GM23338 (cell line): ENCODE measurements at regions not wholly inside any gene's neighbourhood (a gene's known extent, or its start where the extent isn't known, plus 50 kb on each side); places are given as distances from the start of the nearest gene placed in this dataset.

ENCODE experiments used
- ATAC-seq: fragments of 200-7000 bp; cut with Tn5 transposase; 3 replicates; pipeline ENCODE4 v1.9.1; 2020
- DNase-seq: peaks from one replicate; pipeline ENCODE4 v3.0.0-alpha.2; 2015; ENCODE audit warnings: low spot score
- H2AFZ ChIP-seq: fragments of 200-600 bp; sonication (generic); 2 replicates; pipeline ENCODE4 v1.8.0; 2016; ENCODE audit warnings: antibody characterized with exemption, mild to moderate bottlenecking, moderate library complexity
- H3F3A ChIP-seq: fragments of 200-600 bp; sonication (generic); replicated peaks from 2 replicates; pipeline ENCODE4 v1.8.0; 2017; ENCODE audit warnings: antibody characterized with exemption, mixed run types, low read depth
- H3K27ac ChIP-seq: fragments of 200-600 bp; sonication (generic); 2 replicates; pipeline ENCODE4 v1.6.1; 2016; ENCODE audit warnings: low read depth
- H3K27me3 ChIP-seq: fragments of 200-600 bp; sonication (generic); 2 replicates; pipeline ENCODE4 v1.8.0; 2016; ENCODE audit warnings: mild to moderate bottlenecking, mixed run types, moderate library complexity; ENCODE audit not compliant: insufficient read depth
- H3K36me3 ChIP-seq: fragments of 200-600 bp; sonication (generic); 2 replicates; pipeline ENCODE4 v1.8.0; 2016; ENCODE audit warnings: mild to moderate bottlenecking; ENCODE audit not compliant: insufficient read depth
- H3K4me1 ChIP-seq: fragments of 200-600 bp; sonication (generic); 2 replicates; pipeline ENCODE4 v1.8.0; 2016; ENCODE audit warnings: mild to moderate bottlenecking, moderate library complexity; ENCODE audit not compliant: insufficient read depth
- H3K4me2 ChIP-seq: fragments of 200-600 bp; sonication (generic); 2 replicates; pipeline ENCODE4 v1.7.1; 2017; ENCODE audit warnings: mixed run types
- H3K4me3 ChIP-seq: fragments of 200-600 bp; sonication (generic); 2 replicates; pipeline ENCODE4 v1.6.1; 2016; ENCODE audit warnings: mixed run types
- H3K79me2 ChIP-seq: fragments of 200-600 bp; sonication (generic); replicated peaks from 2 replicates; pipeline ENCODE4 v1.8.0; 2017; ENCODE audit warnings: mild to moderate bottlenecking; ENCODE audit not compliant: insufficient read depth
- H3K9me2 ChIP-seq: fragments of 200-600 bp; sonication (generic); 2 replicates; pipeline ENCODE4 v1.8.0; 2017; ENCODE audit not compliant: insufficient read depth
- H4K20me1 ChIP-seq: fragments of 200-600 bp; sonication (generic); replicated peaks from 2 replicates; pipeline ENCODE4 v1.8.0; 2017; ENCODE audit warnings: mild to moderate bottlenecking; ENCODE audit not compliant: insufficient read depth
- H3K27ac Mint-ChIP-seq: 2 replicates; pipeline ENCODE4 v1.8.0; 2020; ENCODE audit warnings: inconsistent platforms, mild to moderate bottlenecking, moderate library complexity, mixed read lengths
- H3K27me3 Mint-ChIP-seq: 3 replicates; pipeline ENCODE4 v1.8.0; 2022; ENCODE audit warnings: low read depth, mild to moderate bottlenecking, moderate library complexity, mixed read lengths, inconsistent platforms; ENCODE audit not compliant: insufficient read depth, poor library complexity
- H3K36me3 Mint-ChIP-seq: 3 replicates; pipeline ENCODE4 v1.8.0; 2021; ENCODE audit warnings: low read depth, mild to moderate bottlenecking, inconsistent platforms, moderate library complexity, mixed read lengths
- H3K4me1 Mint-ChIP-seq: 3 replicates; pipeline ENCODE4 v1.8.0; 2020; ENCODE audit warnings: mild to moderate bottlenecking, inconsistent platforms, mixed read lengths
- H3K4me3 Mint-ChIP-seq: 3 replicates; pipeline ENCODE4 v1.8.0; 2021; ENCODE audit warnings: moderate library complexity, mild to moderate bottlenecking, inconsistent platforms, mixed read lengths
- H3K9me3 Mint-ChIP-seq: 3 replicates; pipeline ENCODE4 v1.8.0; 2020; ENCODE audit warnings: moderate library complexity, mild to moderate bottlenecking, inconsistent platforms, mixed read lengths
- CREB1 ChIP-seq: fragments of 250-450 bp; sonication (Bioruptor Pico); IDR thresholded peaks from 2 replicates; pipeline ENCODE4 v1.5.0; 2020; ENCODE audit warnings: low read depth, mild to moderate bottlenecking, moderate library complexity
- EZH2phosphoT487 ChIP-seq: fragments of 200-600 bp; sonication (generic); IDR thresholded peaks from one replicate; pipeline ENCODE4 v1.8.1; 2018; ENCODE audit warnings: antibody characterized with exemption; ENCODE audit not compliant: unreplicated experiment
- JUNB ChIP-seq: IDR thresholded peaks from one replicate; pipeline ENCODE4 v1.6.1; 2016; ENCODE audit warnings: antibody characterized with exemption; ENCODE audit not compliant: unreplicated experiment
- TF ChIP-seq, protein P1 (sequence below): fragments of 250-450 bp; sonication (Bioruptor Pico); IDR thresholded peaks from 2 replicates; pipeline ENCODE4 v1.5.0; 2020; ENCODE audit warnings: mild to moderate bottlenecking, moderate library complexity
- TF ChIP-seq, protein P2 (sequence below): IDR thresholded peaks from 2 replicates; pipeline ENCODE4 v1.6.1; 2016; ENCODE audit warnings: antibody characterized with exemption

DNA sequence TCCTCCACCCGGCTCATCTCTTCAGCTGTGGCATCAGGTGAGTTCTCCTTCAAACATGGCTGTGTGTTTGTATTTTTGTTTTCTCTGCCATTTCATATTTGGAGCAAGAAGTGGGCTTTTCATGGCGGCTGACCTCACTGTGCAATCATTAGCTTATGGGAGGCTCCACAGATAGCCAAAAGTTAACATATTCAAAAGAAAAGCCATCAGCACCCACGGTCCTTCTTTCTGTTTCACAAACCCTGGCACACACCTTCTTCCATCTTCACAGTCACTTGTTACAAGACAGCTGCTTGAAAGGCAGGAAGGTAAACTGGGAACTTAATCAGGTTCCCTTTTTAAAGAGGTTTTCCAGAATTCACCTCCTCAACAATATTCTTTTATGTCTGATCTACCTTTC, 69.3 kb upstream of the ATP12A start (continued):
- TF ChIP-seq, protein P1, sequence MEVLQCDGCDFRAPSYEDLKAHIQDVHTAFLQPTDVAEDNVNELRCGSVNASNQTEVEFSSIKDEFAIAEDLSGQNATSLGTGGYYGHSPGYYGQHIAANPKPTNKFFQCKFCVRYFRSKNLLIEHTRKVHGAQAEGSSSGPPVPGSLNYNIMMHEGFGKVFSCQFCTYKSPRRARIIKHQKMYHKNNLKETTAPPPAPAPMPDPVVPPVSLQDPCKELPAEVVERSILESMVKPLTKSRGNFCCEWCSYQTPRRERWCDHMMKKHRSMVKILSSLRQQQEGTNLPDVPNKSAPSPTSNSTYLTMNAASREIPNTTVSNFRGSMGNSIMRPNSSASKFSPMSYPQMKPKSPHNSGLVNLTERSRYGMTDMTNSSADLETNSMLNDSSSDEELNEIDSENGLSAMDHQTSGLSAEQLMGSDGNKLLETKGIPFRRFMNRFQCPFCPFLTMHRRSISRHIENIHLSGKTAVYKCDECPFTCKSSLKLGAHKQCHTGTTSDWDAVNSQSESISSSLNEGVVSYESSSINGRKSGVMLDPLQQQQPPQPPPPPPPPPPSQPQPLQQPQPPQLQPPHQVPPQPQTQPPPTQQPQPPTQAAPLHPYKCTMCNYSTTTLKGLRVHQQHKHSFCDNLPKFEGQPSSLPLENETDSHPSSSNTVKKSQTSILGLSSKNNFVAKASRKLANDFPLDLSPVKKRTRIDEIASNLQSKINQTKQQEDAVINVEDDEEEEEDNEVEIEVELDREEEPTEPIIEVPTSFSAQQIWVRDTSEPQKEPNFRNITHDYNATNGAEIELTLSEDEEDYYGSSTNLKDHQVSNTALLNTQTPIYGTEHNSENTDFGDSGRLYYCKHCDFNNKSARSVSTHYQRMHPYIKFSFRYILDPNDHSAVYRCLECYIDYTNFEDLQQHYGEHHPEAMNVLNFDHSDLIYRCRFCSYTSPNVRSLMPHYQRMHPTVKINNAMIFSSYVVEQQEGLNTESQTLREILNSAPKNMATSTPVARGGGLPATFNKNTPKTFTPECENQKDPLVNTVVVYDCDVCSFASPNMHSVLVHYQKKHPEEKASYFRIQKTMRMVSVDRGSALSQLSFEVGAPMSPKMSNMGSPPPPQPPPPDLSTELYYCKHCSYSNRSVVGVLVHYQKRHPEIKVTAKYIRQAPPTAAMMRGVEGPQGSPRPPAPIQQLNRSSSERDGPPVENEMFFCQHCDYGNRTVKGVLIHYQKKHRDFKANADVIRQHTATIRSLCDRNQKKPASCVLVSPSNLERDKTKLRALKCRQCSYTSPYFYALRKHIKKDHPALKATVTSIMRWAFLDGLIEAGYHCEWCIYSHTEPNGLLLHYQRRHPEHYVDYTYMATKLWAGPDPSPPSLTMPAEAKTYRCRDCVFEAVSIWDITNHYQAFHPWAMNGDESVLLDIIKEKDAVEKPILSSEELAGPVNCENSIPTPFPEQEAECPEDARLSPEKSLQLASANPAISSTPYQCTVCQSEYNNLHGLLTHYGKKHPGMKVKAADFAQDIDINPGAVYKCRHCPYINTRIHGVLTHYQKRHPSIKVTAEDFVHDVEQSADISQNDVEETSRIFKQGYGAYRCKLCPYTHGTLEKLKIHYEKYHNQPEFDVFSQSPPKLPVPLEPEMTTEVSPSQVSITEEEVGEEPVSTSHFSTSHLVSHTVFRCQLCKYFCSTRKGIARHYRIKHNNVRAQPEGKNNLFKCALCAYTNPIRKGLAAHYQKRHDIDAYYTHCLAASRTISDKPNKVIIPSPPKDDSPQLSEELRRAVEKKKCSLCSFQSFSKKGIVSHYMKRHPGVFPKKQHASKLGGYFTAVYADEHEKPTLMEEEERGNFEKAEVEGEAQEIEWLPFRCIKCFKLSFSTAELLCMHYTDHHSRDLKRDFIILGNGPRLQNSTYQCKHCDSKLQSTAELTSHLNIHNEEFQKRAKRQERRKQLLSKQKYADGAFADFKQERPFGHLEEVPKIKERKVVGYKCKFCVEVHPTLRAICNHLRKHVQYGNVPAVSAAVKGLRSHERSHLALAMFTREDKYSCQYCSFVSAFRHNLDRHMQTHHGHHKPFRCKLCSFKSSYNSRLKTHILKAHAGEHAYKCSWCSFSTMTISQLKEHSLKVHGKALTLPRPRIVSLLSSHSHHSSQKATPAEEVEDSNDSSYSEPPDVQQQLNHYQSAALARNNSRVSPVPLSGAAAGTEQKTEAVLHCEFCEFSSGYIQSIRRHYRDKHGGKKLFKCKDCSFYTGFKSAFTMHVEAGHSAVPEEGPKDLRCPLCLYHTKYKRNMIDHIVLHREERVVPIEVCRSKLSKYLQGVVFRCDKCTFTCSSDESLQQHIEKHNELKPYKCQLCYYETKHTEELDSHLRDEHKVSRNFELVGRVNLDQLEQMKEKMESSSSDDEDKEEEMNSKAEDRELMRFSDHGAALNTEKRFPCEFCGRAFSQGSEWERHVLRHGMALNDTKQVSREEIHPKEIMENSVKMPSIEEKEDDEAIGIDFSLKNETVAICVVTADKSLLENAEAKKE (CRISPR knock-in tag), result no peak
- no peak for TF ChIP-seq EZH2phosphoT487
- no peak for TF ChIP-seq JUNB

DNA sequence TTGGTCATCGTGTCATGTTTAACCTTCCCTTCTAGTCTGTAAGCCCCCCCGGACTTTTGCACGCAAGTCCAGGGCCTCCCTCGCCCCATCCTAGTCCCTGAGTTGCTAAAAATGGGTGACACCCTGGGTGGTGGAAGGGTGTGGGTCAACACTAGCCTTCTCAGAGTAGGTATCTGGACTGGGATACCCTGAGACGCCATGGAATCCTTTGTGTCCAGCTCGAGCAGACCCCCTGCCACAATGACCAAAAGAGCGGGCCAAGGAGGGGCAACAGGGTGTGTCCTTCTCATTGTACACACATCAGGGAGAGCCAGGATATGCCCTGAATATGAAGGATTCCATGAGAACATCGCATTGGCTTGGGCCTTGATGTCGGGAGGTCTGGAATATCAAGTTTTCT, 67.5 kb upstream of the ATP12A start:
- no peaks in the 10 kb centered on the region for H3K9me2 ChIP-seq
- Mint-ChIP-seq H3K4me3 (no peak overlapping the region), H3K4me1 (peaks cover 6% of the 10 kb centered on the region; the same call in 2 of the 3 replicates), H3K27me3 (peaks cover 10% of the 10 kb centered on the region), H3K36me3 (no peaks in the 10 kb centered on the region), H3K9me3 (no peaks in the 10 kb centered on the region), H3K27ac (no peak overlapping the region)
- H3K36me3 ChIP-seq, result no peaks in the 10 kb centered on the region
- H3K4me3 ChIP-seq, result no peak overlapping the region
- no peak for ATAC-seq
- no peaks in the 10 kb centered on the region for H4K20me1 ChIP-seq
- H3K79me2 ChIP-seq, result no peaks in the 10 kb centered on the region
- H3K4me2 ChIP-seq, result no peak overlapping the region
- TF ChIP-seq, protein P2, sequence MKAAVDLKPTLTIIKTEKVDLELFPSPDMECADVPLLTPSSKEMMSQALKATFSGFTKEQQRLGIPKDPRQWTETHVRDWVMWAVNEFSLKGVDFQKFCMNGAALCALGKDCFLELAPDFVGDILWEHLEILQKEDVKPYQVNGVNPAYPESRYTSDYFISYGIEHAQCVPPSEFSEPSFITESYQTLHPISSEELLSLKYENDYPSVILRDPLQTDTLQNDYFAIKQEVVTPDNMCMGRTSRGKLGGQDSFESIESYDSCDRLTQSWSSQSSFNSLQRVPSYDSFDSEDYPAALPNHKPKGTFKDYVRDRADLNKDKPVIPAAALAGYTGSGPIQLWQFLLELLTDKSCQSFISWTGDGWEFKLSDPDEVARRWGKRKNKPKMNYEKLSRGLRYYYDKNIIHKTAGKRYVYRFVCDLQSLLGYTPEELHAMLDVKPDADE, result no peak
- TF ChIP-seq CREB1 (CRISPR knock-in tag), result no peak
- no peak for DNase-seq
- H3F3A ChIP-seq, result no peaks in the 10 kb centered on the region
- H3K27ac ChIP-seq, result no peak overlapping the region
- H3K27me3 ChIP-seq, result no peaks in the 10 kb centered on the region
- no peaks in the 10 kb centered on the region for H3K4me1 ChIP-seq
- H2AFZ ChIP-seq, result no peak overlapping the region
